ENCODE measurements at regions not wholly inside any gene's neighbourhood (a gene's known extent, or its start where the extent isn't known, plus 50 kb on each side); places are given as distances from the start of the nearest gene placed in this dataset.

DNA sequence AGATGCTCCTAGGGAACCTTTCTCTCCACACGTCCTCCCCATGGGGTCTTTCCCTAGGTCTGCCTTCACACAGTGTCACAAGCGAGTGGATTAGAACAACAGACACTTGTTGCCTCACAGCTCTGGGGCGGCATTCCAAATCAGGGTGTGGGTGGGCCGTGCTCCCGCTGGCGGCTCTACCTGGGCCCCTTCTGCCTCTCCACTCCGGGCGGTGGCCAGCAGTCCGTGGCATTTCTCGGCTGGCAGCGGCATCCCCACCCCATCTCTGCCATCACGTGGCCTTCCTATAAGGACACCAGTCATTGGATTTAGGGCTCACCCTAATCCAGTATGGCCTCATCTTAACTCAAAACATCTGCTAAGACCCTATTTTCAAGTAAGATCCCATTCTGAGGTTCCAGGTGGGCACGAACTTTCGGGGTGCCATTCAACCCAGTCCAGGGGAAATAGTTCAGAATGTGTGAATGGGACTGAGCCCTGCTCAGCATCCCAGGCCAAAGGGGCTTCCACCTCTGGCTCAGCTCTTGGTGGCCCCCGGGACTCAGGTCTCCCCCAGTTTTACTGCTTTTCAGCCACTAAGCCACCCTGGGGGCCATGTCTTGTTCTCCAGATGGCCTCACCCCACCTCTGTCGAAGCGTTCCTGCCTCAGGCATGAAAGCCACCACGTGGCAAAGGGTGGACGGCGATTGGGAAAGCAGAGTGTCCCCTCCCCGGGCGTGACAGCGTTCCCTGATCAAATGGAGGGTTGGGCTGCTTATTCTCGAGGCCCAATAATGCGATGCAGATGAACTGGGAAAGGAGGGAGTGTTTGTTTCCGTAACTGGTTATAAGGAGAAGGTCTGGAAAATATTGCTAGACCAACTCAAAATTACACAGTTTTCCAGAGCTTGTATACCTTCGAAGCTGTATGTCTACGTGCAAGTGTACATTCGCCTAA is 350.0 kb downstream of the GLRX3 start:
- H2BK120ac ChIP-seq (ENCODE audit: low read depth, low read length) = no peak overlapping the region
- H3K4ac ChIP-seq (ENCODE audit: low read depth, low read length) = no peak overlapping the region
- DNase-seq = no peak
- H3K56ac ChIP-seq (ENCODE audit: low read length) = no peak overlapping the region
- no peak overlapping the region for H3K4me3 ChIP-seq (ENCODE audit: low read length)
- no peak overlapping the region for H3K18ac ChIP-seq (ENCODE audit: low read length)
- no peaks in the 10 kb centered on the region for H3K36me3 ChIP-seq (ENCODE audit: control insufficient read depth, insufficient read depth, low read length)
- H3K23ac ChIP-seq (ENCODE audit: low read length) = no peak overlapping the region
- H3K4me1 ChIP-seq (ENCODE audit: control insufficient read depth, low read depth, low read length) = peaks cover 2% of the 10 kb centered on the region
- H4K8ac ChIP-seq (ENCODE audit: low read depth, low read length) = no peak overlapping the region
- H3K79me2 ChIP-seq (ENCODE audit: control insufficient read depth, insufficient read depth, low read length) = no peaks in the 10 kb centered on the region
- no peak overlapping the region for H2BK15ac ChIP-seq (replicated peaks; ENCODE audit: low read depth)
- no peak overlapping the region for H2BK5ac ChIP-seq (ENCODE audit: low read length)
- no CpG with 5 or more reads among the region's 29 CpGs for WGBS (ENCODE audit: extremely low coverage, insufficient coverage, low lambda C conversion rate)
- no peak overlapping the region for H3K4me2 ChIP-seq (ENCODE audit: low read length)
- no peaks in the 10 kb centered on the region for H3K27me3 ChIP-seq (ENCODE audit: insufficient read depth, low read length, poor library complexity)
- no peak overlapping the region for H3K27ac ChIP-seq (ENCODE audit: low read depth, low read length)
- no peaks in the 10 kb centered on the region for H3K79me1 ChIP-seq (ENCODE audit: low read length)
- H4K5ac ChIP-seq (ENCODE audit: low read length) = no peak overlapping the region
- H2AK5ac ChIP-seq (ENCODE audit: low read length) = no peak overlapping the region
- no peak overlapping the region for H3K9ac ChIP-seq (ENCODE audit: low read length)

DNA sequence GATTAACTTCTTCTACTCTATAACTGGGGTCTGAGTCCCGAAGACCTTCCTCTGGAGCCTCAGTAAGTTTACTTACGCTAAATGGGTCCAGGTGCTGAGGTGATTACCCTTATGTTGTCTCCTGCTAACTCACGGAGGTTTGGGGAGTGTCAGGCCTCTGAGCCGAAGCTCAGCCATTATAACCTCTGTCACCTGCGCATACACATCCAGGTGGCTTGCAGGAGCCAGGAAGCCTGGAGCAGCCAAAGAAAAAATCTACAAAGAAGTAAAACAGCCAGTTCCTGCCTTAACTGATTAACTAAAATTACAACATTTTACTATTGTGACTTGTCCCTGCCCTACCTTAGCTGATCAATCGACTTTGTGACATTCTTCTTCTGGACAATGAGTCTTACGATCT is 350.7 kb downstream of the GLRX3 start:
- WGBS (ENCODE audit: extremely low coverage, insufficient coverage, low lambda C conversion rate) = no CpG with 5 or more reads among the region's 7 CpGs
- Histone ChIP-seq H3K27ac (ENCODE audit: low read depth, low read length) (no peak overlapping the region), H3K4me3 (ENCODE audit: low read length) (no peak overlapping the region)

GRCh38 chr10:130487566-130487965 is 351.4 kb downstream of the GLRX3 start:
- Histone ChIP-seq H4K5ac (ENCODE audit: low read length) (no peak overlapping the region), H3K27me3 (ENCODE audit: insufficient read depth, low read length, poor library complexity) (no peaks in the 10 kb centered on the region), H2BK5ac (ENCODE audit: low read length) (no peak overlapping the region), H3K18ac (ENCODE audit: low read length) (no peak overlapping the region), H3K4me1 (ENCODE audit: control insufficient read depth, low read depth, low read length) (peaks cover 5% of the 10 kb centered on the region), H3K27ac (ENCODE audit: low read depth, low read length) (no peak overlapping the region), H3K79me2 (ENCODE audit: control insufficient read depth, insufficient read depth, low read length) (no peaks in the 10 kb centered on the region), H3K23ac (ENCODE audit: low read length) (no peak overlapping the region), H3K4ac (ENCODE audit: low read depth, low read length) (no peak overlapping the region), H3K4me3 (ENCODE audit: low read length) (no peak overlapping the region), H2BK120ac (ENCODE audit: low read depth, low read length) (no peak overlapping the region), H3K4me2 (ENCODE audit: low read length) (no peak overlapping the region), H4K8ac (ENCODE audit: low read depth, low read length) (no peak overlapping the region), H3K9ac (ENCODE audit: low read length) (no peak overlapping the region), H3K56ac (ENCODE audit: low read length) (no peak overlapping the region), H2BK15ac (replicated peaks; ENCODE audit: low read depth) (no peak overlapping the region), H3K36me3 (ENCODE audit: control insufficient read depth, insufficient read depth, low read length) (no peaks in the 10 kb centered on the region), H2AK5ac (ENCODE audit: low read length) (no peak overlapping the region), H3K79me1 (ENCODE audit: low read length) (no peaks in the 10 kb centered on the region)
- DNase-seq = no peak
- WGBS (ENCODE audit: extremely low coverage, insufficient coverage, low lambda C conversion rate) = no CpG with 5 or more reads among the region's 6 CpGs

More for the DNA sequence above, 350.7 kb downstream of the GLRX3 start:
- H3K79me2 ChIP-seq (ENCODE audit: control insufficient read depth, insufficient read depth, low read length) = no peaks in the 10 kb centered on the region
- no peak overlapping the region for H3K18ac ChIP-seq (ENCODE audit: low read length)
- H2AK5ac ChIP-seq (ENCODE audit: low read length) = no peak overlapping the region
- no peak overlapping the region for H2BK5ac ChIP-seq (ENCODE audit: low read length)
- no peak overlapping the region for H3K4ac ChIP-seq (ENCODE audit: low read depth, low read length)
- no peak overlapping the region for H3K9ac ChIP-seq (ENCODE audit: low read length)
- H3K27me3 ChIP-seq (ENCODE audit: insufficient read depth, low read length, poor library complexity) = no peaks in the 10 kb centered on the region
- DNase-seq = no peak
- no peaks in the 10 kb centered on the region for H3K36me3 ChIP-seq (ENCODE audit: control insufficient read depth, insufficient read depth, low read length)
- H4K8ac ChIP-seq (ENCODE audit: low read depth, low read length) = no peak overlapping the region
- no peak overlapping the region for H2BK15ac ChIP-seq (replicated peaks; ENCODE audit: low read depth)
- no peak overlapping the region for H3K4me2 ChIP-seq (ENCODE audit: low read length)
- H3K56ac ChIP-seq (ENCODE audit: low read length) = no peak overlapping the region
- H2BK120ac ChIP-seq (ENCODE audit: low read depth, low read length) = no peak overlapping the region
- no peak overlapping the region for H3K23ac ChIP-seq (ENCODE audit: low read length)
- H3K4me1 ChIP-seq (ENCODE audit: control insufficient read depth, low read depth, low read length) = peaks cover 5% of the 10 kb centered on the region
- no peaks in the 10 kb centered on the region for H3K79me1 ChIP-seq (ENCODE audit: low read length)
- H4K5ac ChIP-seq (ENCODE audit: low read length) = no peak overlapping the region

GRCh38 chr10:130489891-130490290 is 353.7 kb downstream of the GLRX3 start:
- DNase-seq = no peak
- Histone ChIP-seq H3K4me1 (ENCODE audit: control insufficient read depth, low read depth, low read length) (peaks cover 5% of the 10 kb centered on the region), H2BK15ac (replicated peaks; ENCODE audit: low read depth) (no peak overlapping the region), H3K56ac (ENCODE audit: low read length) (no peak overlapping the region), H3K4me2 (ENCODE audit: low read length) (no peak overlapping the region), H3K79me1 (ENCODE audit: low read length) (no peaks in the 10 kb centered on the region), H2AK5ac (ENCODE audit: low read length) (no peak overlapping the region), H3K4me3 (ENCODE audit: low read length) (no peak overlapping the region), H3K79me2 (ENCODE audit: control insufficient read depth, insufficient read depth, low read length) (no peaks in the 10 kb centered on the region), H3K4ac (ENCODE audit: low read depth, low read length) (no peak overlapping the region), H2BK120ac (ENCODE audit: low read depth, low read length) (no peak overlapping the region), H3K18ac (ENCODE audit: low read length) (no peak overlapping the region), H3K36me3 (ENCODE audit: control insufficient read depth, insufficient read depth, low read length) (no peaks in the 10 kb centered on the region), H2BK5ac (ENCODE audit: low read length) (no peak overlapping the region), H3K9ac (ENCODE audit: low read length) (no peak overlapping the region), H4K5ac (ENCODE audit: low read length) (no peak overlapping the region), H4K8ac (ENCODE audit: low read depth, low read length) (no peak overlapping the region), H3K27me3 (ENCODE audit: insufficient read depth, low read length, poor library complexity) (no peaks in the 10 kb centered on the region), H3K27ac (ENCODE audit: low read depth, low read length) (no peak overlapping the region), H3K23ac (ENCODE audit: low read length) (no peak overlapping the region)
- no CpG with 5 or more reads among the region's 5 CpGs for WGBS (ENCODE audit: extremely low coverage, insufficient coverage, low lambda C conversion rate)

DNA sequence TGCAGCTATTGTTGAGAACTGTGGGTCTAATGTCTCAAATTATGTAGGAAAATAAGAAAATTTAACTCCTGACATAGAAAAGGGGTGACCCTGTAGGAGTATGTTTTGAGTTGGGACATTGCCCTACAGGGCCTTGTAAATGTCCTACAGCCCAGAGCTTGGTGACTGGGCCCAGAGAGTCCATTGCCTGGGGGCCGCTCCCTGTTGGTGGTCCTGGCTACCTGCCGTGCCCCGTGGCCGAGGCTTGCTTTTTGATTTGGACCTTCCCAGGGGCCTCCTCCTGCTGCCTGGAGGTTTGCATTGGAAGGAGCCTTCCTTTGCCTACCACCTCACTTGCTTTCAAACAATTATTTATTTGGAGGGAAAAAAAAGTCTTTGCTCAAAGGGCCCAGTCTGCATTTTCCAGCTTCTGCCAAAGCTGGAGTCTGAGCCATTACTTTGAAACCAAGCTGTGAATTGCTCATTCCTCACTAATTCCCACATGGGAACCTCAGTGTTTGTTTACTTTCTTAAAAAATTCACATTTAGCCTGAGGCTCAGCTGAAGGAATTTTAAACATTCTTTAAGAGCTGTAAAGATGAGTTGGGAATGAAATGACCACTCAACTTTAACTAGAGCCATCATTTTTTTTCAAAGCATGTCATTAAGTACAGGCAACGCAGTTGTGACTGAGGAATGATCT is 355.0 kb downstream of the GLRX3 start:
- Histone ChIP-seq H3K18ac (ENCODE audit: low read length) (no peak overlapping the region), H4K5ac (ENCODE audit: low read length) (no peak overlapping the region), H3K4me3 (ENCODE audit: low read length) (no peak overlapping the region), H3K27me3 (ENCODE audit: insufficient read depth, low read length, poor library complexity) (no peaks in the 10 kb centered on the region), H3K79me1 (ENCODE audit: low read length) (no peaks in the 10 kb centered on the region), H4K8ac (ENCODE audit: low read depth, low read length) (no peak overlapping the region), H2BK5ac (ENCODE audit: low read length) (no peak overlapping the region), H3K4me1 (ENCODE audit: control insufficient read depth, low read depth, low read length) (peaks cover 5% of the 10 kb centered on the region), H2AK5ac (ENCODE audit: low read length) (no peak overlapping the region), H3K36me3 (ENCODE audit: control insufficient read depth, insufficient read depth, low read length) (no peaks in the 10 kb centered on the region), H2BK120ac (ENCODE audit: low read depth, low read length) (no peak overlapping the region), H3K27ac (ENCODE audit: low read depth, low read length) (peak overlapping the region; percentile 45), H3K79me2 (ENCODE audit: control insufficient read depth, insufficient read depth, low read length) (no peaks in the 10 kb centered on the region), H3K9ac (ENCODE audit: low read length) (no peak overlapping the region), H3K4me2 (ENCODE audit: low read length) (no peak overlapping the region), H3K56ac (ENCODE audit: low read length) (no peak overlapping the region), H3K23ac (ENCODE audit: low read length) (no peak overlapping the region), H2BK15ac (replicated peaks; ENCODE audit: low read depth) (no peak overlapping the region), H3K4ac (ENCODE audit: low read depth, low read length) (no peak overlapping the region)
- peak; percentile 91 for DNase-seq
- WGBS (ENCODE audit: extremely low coverage, insufficient coverage, low lambda C conversion rate) = no CpG with 5 or more reads among the region's 5 CpGs

Data from mesendoderm (in vitro differentiated cells).